HG03103 (cell line): ENCODE measurements at regions not wholly inside any gene's neighbourhood (a gene's known extent, or its start where the extent isn't known, plus 50 kb on each side); places are given as distances from the start of the nearest gene placed in this dataset.
"Not testable (repeated sequence)": the region's sequence is repeated elsewhere in the genome, so short reads cannot be mapped to it uniquely, and the experiment has no call there.

ENCODE experiments used
- ATAC-seq: cut with Tn5 transposase; IDR thresholded peaks from one replicate; pipeline ENCODE4 v1.9.1; 2021; ENCODE audit warnings: low read depth; ENCODE audit not compliant: unreplicated experiment

DNA sequence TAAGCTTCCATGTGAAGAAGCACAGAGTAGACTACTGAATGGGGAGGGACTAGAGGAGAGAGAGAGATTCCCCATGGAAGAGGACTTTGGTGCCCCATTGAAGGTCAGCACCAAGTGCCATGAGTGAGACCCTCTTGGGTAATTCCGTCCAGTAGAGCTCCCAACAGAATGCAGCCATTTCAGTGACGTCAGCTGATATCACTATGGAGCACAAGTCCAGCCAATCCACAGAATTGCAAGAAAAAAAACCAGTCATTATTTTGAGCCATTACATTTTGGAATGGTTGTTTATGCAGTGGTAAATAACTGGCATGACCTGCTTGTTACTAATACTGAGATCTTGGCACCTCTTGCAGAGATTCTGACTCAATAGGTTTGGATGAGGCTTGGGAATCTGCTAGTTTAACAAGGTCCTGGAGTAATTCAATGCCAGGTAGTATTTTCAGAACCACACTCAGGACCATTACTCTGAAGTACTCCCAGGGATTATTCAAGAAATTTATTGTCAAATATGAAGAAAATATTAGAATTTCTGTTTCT lies 52.6 kb upstream of the SP8 start:
- ATAC-seq = no peak

DNA sequence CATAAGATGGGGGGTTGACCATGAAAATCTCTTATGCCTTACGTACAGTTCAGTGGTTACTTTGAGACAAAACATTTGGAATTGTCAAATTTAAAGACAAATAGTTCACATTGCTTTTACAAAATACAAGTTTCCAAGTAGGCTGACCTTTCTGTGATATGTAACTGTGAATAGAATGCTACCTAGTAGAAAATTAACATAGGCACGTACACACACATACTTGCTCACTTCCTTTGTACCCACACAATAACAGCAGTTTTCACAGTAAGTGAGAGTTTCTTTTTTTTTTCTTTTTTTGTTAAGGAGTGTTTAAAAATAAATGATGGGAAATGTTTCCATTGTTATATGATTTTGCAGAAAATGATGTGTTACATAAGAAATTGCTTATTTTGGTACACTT lies 53.3 kb upstream of the SP8 start:
- no peak for ATAC-seq

DNA sequence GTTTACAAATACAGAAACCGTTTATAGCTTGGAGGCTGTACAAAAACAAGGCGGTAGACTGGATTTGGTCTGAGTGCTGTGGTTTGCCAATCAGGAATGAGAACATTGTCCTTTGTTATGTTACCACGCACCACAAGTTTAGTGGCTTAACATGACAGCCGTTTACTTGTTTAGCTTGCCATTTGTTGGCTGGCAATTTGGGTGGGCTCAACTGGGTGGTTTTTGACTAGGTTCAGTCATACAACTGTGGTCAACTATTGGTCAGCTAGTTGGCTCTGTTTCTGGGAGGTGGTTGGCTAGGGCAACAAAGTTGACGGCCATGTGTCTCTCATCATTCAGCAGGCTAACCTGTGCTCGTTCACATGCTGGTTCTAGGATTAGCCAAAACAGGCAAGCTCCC lies 60.1 kb upstream of the SP8 start:
- no peak for ATAC-seq

DNA sequence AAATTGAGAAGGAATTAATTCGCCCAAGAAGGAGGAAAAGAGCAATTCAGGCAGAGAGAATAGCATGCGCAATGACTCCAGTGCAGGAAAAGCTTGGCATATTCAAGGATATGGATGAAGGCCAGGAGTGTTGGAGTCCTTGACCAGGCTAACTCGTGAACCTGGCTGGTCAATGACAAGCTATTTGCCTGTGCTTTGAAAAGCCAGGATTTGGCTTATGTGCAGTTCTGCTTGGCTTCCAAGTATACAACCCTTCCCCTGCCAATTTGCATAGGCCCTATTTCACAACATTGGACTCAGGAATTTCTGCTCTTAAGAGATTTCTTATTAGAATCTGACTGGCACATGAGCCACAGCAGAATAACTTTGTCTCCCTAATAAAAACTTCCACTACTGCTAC lies 72.3 kb upstream of the SP8 start:
- no peak for ATAC-seq

DNA sequence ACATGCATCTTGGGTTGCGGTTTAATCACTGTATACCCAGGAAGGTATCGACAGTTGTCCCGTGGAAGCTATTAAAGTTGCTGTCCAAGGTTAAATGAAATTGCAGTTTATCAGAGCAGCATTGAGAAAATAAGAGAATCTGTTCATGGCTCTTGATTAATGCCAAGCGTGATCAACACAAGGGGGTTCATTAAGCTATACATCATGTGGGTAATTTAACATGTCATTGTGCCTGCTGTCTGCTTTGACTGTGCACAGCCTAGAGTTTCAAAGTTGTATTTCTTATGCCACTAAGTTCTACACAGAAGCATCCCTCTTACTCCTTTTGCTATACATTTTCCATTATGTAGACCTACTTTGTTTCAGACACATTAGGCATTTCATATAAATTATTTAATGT lies 74.8 kb upstream of the SP8 start:
- no peak for ATAC-seq

DNA sequence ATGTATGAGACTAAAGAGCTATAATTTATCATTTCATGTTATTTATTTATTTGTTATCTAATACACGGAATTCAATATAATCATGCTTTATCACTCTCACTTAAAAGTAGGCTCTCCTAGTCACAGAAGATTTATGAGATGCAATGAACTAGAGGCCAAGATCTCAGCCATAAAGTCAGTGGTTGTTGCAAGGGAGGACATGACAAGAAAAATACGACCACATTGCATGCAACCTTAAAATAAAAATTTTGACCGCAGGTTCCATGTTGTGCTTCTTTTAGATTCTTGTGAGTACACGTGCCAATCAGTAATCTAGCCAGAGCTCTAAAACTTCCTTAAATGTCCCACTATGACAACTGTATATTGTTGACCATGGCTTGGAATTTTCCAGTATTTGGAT lies 75.9 kb upstream of the SP8 start:
- ATAC-seq = no peak

DNA sequence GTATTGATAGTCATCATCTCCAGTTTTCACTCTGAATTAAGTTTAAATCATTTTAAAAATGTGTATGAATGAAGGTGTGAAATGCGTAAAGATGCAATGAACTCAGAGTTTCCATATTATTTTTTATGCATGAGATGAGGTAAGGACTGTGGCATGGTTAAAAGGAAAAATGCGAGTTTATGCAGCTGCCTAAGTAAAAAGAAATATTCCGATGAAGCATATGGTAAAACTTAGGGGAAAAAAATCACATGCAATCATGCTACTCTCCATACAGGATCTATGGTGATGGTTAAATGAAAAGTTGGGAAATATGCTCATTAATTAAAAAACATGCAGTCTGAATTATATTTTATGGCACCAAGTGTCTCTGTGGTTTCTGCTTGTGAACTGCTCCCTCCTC lies 77.5 kb upstream of the SP8 start:
- ATAC-seq = no peak

DNA sequence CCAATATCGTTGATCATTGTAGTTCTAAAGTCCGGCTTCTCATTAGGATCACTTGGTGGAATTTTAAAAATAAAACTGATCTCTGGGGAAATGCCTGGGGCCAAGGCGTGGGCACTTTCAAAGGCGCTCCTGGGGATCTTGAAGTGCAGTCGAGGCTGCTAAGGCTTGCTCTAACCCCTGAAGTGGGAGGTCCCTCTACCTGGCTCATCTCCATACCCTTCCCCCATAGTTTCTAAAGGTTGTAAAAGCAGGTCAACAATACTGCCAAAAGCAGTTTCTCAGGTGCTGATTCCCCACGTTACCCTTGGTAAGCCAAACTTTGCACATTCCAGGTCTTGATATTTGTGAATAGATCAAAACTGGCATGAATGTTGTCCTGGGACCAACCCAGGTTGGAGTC lies 79.0 kb upstream of the SP8 start:
- ATAC-seq = no peak

DNA sequence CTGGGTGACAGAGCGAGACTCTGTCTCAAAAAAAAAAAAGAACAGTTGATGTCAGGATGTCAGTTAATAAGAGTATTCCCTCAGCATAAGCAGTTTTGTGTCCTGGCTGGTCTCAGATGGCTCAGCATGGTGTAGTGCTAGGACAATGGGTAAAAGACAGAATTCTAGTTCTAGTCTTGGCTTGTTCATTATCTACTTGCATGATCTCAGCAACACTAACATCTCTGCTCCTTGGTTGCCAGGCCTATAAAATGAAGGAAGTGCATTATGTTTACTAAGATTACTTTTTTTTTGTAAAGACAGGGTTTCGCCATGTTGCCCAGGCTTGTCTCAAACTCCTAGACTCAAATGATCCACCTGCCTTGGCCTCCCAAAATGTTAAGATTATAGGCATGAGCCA lies 84.3 kb upstream of the SP8 start:
- no peak for ATAC-seq

DNA sequence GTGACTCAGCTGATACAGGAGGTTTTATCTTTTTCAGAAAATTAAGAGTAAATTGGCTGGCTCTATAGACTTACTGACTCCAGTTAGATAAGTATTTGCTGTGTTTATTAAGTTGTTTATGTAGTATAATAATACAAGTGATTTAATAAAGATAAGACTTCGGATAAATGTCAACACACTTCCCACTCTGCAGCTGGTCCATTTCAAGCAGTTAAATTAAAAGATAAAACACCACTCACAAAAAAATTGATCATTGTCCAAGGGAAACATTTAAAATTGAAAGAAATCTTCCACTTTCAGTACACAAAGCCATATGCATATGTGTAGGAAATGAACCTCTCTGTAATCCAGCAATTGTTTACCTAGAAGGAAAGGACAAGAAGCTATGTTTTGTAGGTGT lies 106.1 kb upstream of the SP8 start:
- ATAC-seq = no peak

DNA sequence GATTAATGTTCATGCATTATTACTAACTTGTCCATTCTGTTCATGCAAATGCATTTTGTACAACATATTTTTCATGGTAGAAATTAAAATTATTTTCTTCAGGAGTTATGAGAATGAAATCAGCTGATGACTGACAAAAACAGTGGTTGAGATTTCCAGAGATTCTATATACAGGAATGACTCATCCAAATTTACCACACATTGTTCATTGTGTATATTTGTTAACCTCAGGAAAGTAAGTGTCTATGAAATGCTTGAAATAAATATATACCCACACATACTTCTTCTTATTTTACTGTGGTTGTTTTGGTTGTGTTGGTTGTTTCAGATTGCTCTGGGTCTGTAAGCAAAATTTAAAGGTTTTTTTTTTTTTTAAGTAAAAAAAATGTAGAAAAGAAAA lies 108.1 kb upstream of the SP8 start:
- no peak for ATAC-seq

DNA sequence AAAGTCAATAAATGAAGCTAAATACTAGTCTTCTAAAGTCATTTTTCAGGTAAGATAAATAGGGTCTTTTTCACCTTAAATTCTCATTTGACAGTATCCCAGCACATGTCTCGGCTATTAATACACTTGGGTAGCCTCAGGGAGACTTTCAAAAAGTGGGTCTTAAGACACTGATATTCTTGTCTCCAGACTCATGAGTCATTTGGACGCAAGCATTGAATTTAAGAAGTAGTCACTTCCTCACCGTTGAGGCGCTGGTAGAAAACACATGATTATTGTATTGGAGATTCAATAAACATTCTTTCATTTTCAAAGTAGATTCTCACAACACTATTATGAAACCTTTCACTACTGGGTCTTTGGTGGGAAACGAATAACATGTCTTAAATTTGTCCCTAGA lies 108.9 kb upstream of the SP8 start:
- no peak for ATAC-seq

DNA sequence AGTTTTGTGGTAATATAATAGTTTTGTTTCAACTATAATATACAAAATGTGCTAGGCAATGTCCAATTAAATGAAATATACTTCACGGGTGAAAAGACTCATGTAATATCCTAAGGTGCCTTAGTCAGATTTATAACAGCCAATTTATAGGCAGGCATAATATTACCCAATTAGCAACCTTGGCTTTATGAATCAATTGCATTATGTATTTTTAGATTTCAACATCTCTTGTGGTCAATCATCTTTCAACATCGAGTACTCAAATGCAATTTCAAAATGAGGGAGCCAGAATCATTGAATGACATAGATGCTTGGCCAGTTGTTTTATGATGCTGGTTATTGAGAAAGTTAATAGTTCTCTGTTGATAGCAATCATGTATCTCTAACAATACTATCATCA lies 110.3 kb upstream of the SP8 start:
- no peak for ATAC-seq

DNA sequence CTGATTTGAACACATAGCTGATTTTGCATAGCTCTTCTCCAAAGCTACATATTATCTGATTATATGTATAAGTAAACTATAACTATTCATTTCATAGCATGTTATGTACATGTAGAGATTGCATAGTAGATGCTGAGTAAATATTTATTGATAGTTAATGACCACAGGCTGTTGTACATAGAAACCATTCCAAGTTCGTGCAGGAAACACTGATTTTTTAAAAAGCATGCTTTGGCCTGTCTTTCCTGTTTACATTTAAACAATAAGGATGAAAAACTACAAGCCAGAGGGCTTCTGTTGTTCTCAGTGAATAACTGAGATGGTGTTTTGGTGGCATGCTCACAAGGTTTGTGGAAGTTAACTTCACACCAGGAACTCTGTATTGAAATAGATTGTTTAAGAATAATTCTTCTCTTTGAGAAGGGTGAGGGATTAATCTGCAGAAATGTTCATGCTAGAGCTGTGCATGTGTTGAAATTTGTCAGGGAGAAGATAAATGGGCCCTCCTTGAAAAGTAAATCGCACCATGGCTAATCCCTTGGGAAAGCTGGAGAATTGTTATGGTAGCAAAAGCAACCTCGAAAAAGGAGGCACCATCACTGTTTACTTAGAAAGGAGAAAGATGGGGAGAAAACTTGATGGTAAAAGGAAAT lies 120.2 kb upstream of the SP8 start:
- no peak for ATAC-seq

DNA sequence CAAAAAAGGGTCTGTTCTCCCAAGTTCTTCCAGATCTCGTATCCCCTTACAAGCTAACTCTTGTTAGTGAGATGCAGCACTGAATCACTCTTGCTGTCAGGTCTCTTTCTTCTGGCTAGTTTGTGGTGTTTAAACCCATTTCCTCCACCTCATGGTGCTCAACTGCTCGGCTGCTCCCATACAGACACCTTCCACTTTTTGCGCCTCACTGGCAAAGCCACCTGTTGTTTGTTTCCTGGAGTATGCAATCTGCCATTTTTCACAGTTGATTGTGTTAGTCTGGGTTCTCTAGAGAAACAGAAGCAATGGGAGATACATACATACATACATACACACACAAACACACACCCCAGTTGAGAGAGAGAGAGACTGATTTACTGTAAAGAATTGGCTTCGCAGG lies 124.4 kb upstream of the SP8 start:
- ATAC-seq = no peak

DNA sequence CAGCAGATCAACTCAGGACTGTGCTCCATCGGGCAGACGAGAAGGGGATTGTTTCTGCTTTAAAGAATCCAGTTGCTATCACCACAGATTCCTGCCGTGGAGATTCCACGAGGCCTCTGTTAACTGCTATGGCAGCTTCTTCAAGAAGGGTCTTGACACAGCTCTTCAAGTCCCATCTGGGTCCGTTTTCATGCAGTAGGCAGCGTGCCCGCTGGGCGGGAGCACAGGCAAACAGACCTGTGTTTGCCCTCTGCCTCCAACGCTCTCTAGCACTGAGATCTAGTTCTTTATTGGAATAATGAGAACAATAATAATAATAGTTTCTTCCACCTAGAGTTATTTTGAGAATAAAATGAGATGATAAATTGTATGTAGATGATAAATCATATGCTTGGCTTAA lies 127.2 kb upstream of the SP8 start:
- ATAC-seq = no peak

DNA sequence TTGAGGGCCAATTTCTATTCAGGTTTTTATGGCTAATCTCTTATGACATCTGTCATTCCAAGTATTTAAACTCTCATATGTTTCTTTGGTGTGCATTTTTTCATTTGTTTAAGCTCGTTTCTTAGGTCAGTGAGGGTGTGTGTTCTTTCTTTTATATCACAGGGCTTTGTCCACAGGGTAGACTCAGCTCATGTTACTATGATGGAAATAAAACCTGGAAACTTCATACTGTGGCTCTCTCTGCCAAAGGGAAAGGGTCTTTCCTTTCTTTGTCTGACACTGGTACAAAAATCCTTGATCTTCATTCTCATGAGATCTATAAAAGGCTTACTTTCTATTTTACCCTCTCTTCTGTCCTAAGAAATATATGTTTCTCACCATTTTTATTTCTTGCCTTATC lies 129.6 kb upstream of the SP8 start:
- ATAC-seq = no peak

DNA sequence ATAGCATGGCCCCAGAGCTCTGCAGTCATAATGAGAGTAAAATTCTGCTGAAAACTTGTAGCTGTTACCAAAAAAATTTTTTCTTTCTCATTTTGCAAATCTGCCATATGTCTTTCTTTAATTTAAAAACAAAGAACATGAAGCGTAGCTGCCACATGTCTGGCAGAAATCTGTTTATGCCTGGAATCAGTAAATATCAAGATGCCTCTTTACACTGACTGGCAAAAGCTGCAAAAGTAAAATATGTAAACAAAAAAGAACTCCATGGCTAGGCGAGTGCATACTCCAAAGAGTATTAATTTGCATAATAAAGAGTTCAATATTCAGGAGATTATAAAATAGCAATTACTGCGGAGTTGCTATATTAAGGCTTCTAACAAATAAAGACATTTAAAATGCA lies 130.9 kb upstream of the SP8 start:
- ATAC-seq = no peak

DNA sequence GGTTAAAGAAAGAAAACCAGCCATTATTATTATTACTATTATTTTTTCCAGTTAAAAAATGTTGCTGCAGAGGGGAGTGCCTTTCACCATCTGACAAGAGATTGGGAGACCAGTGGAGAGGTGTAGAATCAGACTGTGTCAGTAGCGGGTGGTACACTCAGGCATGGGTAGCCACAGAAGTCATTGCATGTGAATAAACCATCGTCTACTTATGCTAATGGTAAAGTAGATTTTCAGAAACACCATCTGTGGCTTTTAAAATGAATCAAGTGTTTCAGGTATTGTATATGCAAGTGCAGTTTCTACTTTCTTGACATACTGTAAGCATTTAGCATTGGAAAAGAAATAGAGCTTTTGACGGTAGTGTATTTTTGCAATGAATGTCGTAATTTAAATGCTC lies 131.5 kb upstream of the SP8 start:
- no peak for ATAC-seq

DNA sequence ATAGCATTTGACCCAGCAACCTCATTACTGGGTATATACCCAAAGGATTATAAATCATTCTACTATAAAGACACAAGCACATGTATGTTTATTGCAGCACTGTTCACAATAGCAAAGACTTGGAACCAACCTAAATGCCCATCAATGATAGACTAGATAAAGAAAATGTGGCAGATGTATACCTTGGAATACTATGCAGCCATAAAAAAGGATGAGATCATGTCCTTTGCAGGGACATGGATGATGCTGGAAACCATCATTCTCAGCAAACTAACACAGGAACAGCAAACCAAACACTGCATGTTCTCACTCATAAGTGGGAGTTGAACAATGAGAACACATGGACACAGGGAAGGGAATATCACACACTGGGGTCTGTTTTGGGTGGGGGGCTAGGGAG lies 140.5 kb upstream of the SP8 start:
- ATAC-seq = not testable (repeated sequence)

DNA sequence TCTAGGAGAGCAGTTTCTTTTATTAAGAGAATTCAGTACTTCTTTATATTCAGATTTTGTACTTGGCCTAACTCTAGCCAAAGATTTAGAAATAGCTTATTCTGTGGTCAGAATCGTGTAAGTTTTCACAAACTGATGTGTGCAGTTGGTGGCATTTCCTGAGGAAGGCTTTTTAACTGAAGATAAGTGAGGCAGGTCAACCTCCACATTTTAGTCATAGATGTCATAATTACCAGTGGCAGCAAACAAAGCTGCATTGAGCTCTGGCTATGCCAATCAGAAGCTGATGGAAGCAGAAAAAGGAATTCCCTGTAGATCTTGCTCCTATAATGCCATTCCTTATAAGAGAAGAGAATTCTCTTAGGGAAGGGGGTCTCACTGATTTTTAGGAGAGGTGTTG lies 141.3 kb upstream of the SP8 start:
- ATAC-seq = no peak

DNA sequence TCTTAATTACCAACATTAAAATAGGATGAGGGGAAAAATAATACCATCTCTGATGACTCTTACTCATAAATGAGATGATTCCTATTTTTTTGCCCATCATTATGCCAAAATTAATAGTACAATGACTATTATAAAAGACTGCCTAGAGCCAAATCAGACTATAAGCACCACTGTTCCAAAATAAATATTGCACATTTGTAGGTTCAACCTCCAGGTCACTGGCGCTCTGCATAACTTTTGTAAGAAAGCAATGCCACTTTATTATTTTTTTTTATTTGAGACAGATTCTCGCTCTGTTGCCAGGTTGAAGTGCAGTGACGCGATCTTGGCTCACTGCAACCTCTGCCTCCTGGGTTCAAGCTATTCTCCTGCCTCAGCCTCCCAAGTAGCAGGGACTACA lies 142.5 kb upstream of the SP8 start:
- no peak for ATAC-seq

DNA sequence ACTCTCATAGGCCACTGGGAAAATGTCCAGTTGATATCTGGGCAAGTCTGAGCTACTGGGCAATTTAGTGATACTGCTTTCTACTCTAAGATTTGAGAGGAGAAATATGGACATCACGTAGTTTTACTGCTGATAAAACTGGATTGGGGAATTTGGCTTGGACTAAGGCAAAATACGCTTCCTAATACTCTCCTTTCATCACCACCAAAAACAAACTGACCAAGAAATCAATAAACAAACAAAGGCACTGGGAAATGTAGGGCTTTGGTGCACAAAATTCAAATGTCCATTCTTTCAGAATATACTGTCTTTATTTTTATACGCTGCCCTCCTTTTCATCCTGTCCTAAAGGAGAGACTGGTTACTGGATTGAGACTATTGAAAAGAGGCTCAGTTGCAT lies 145.1 kb upstream of the SP8 start:
- ATAC-seq = no peak
